HuH-7.5 (cell line): ENCODE measurements at regions not wholly inside any gene's neighbourhood (a gene's known extent, or its start where the extent isn't known, plus 50 kb on each side); places are given as distances from the start of the nearest gene placed in this dataset.

Experiments
- DNase-seq: peaks from one replicate; pipeline ENCODE4 v3.0.0; 2011; ENCODE audit warnings: low spot score

DNA sequence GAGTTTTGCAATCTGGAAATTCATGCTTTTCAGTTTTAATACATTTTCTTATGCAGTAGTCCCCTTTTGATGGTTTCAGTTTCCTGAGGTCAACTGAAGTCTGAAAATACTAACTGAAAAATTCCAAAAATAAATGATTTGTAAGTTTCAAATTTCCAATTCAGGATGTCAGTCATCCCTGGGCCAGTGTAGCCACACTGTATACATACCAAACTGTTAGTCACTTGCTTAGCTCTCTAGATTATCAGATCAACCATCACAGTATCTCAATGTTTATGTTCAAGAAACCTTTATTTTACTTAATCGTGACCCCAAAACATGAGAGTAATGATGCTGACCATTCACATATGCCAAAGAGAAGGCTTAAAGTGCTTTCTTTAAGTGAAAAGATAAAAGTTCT is 715.5 kb downstream of the GBE1 start:
- DNase-seq: no peak

DNA sequence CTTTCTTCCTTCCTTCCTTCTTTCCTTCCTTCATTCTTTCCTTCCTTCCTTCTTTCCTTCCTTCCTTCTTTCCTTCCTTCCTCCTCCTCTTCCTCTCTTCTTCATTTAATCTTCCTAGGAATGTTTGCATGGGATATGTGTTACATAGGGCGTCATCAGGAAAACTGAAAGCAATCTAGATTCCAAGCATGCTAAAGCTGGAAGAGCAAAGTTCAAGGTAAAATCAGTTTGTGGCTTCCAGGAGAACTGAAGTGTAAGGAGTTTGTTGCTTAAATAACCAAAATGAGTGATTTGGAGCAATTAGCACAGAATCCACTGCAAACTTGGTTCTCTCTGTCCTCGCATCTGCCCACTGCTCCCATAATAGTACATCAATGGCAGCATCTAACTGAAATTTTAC is 716.2 kb downstream of the GBE1 start:
- DNase-seq: no peak

DNA sequence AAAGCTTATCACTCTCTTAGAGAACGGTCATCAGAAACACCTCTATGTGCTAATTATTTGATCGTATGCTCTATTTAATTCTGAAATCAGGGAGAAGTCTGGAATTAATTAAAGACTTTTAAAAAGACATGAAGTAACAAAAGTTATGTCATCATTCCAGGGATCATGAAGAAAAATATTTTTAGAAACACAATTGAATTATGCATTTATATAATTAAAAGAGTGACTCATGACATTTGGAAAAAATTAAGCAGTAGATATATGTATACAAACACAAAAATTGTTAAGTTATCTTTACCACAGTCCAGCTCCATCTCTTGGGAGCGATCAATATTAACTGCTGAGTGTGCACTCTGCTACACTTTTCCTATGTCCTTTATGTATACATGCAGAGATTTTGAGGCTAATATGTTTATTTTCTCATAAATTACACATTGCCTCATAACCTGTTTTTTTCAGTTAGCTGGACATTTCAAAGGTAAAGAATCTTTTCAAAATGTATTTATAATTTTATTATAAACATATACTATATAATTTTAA is 717.7 kb downstream of the GBE1 start:
- no peak for DNase-seq

DNA sequence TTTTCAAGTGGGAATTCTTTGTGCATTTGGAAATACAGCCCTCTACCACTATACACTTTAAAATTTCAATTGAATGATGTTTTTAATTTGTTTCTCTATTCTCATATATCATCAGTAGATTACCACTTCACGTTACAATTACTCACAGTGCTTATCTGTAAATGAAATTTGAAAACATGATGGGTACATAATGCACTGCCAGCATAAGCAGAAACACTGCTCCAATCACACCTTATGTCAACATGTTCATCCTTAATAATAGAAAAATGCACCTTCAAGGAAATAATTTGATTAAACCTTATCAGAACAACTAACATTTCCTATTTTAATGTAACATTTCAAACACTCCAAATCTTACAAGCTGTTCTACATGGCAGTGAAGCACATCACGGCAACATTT is 718.4 kb downstream of the GBE1 start:
- no peak for DNase-seq

DNA sequence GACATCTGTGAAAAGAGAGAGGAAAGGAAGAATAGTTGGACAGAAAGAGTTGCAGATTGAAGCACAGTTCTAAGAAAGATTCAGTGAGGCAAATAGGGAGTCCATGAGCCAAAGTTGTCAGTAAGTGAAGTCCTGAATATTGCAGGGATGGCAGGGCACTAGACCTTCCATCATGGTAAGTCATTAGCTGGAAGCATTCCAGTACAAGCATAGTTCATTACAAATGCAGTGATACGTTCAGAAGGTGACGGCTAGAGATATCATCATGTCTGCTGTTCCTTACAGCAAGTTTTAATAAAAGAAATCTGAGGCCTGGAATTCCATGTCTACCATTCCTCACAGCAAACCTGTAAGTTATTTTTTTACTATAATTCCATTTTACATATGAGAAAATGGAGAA is 720.1 kb downstream of the GBE1 start:
- no peak for DNase-seq

DNA sequence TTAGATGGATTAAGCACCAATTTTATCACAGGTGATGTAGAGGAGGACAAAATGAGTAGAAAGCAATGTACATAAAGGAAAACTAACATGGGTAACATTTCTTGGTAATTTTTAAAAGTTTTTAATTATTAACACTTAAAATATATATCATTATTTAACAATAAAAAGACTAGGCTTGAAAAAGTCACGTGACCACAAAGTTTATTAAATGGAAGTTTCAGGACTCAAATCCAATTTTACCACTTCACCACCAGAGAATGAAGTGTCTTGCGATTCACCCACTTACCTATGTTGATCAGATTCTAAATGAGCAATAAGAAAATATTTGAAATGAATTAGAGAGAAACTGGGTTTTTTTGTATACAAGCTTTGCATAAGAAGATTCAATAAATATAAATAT is 721.3 kb downstream of the GBE1 start:
- no peak for DNase-seq

DNA sequence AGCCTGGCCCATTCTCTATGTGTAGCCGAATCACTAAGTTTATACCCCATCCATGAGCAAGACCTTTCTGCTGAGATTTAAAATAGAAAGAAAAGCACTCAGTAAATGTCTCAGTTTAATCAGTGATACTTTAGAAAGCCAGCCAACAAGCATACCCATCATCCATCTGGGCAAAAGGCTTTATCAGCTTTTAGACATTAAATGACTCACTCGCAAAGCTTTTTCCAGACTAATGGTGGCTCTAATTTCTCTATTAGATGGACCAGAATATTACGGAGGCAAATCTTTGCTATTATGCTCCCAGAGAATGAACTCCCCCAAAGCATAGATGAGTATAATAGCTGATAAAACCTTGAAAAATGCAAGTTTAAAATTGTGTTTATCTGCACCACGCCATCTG is 727.8 kb downstream of the GBE1 start:
- no peak for DNase-seq

DNA sequence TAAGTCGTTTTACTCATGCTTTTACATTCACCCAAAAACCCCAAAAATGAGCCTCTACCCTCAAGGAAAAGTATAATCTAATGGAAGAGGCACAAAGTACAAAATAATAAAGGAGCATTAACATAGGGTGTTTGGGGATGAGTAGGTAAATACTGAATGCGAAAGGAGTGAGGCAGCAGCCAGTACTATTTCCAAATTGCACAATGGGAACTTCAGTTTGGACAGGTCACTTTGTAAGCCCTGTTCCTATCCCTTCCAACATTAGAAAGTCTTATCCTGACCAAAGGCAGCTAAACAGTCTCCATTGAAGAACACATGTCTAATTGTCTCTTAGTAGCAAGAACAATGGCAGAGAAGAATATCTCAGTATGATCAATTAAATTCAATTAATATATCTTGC is 728.3 kb downstream of the GBE1 start:
- no peak for DNase-seq

DNA sequence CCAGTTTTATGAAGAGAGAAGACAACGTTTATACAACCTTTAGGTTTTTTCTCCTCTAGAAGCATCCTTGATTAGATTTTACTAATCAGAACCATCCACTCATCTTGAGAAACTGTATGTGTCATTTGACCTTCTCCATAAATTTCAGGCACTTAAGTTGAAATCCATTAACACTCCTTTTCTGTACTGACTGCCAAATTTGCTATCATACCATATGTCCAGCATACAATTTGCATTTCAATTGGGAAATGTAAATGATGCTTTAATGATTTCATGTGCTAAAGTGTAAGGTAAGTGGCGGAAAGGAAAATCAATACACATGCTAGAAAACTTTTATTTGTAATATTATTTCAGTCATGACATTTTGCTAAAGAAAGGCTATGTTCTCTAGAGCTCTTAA is 731.6 kb downstream of the GBE1 start:
- no peak for DNase-seq

DNA sequence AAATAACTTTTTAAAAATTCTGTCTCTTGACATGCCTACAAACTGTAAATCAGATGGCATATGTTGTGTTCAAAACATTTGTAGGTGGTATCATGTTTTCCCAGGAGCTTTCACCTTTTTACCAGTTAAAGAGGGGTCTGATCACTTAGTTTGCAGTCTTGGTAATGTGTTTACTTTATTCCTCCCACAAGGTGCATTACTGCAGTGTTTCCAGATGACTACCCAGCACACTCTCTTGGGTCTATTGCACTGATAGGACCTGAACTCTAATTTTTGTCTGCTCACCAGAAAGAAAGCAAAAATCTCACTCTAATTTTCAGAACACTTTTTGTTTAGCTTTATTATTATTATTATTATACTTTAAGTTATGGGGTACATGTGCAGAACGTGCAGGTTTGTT is 734.1 kb downstream of the GBE1 start:
- DNase-seq: no peak

DNA sequence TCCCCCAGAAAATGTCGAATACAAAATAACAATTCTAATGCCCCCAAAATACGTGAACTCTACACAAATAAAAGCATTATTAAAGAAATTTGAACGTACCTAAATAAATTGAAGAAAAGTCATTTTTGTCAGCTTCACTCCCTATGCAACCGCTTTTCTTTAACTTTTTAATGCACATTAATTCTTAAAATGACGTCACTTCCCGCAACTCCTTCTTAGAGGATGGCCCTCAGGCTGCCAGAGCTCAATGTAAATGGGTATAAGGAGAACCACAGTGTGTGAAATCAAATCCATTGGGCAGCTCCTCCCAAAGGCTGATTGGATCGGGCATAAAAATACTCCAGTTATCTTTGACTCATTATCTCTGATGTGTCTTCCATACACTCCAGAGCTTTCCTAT is 736.9 kb downstream of the GBE1 start:
- no peak for DNase-seq

DNA sequence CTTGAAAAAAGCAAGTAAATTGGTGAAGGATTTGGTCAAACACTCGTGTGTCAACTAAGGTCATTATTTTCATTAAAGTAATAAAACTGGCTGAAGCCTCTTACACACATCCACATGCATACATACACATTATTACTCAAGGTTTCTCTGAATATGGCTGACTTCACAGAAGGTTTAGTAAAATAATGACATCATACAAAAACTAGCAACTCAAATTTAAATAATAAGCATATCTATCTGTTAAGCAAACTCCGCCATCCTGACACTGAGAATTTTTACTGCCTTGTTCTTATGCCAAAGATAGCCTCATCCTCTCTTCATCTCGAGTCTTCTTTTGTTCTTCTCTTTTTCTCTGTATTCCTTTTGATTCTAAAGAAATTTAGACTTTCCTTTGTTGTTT is 739.1 kb downstream of the GBE1 start:
- no peak for DNase-seq

DNA sequence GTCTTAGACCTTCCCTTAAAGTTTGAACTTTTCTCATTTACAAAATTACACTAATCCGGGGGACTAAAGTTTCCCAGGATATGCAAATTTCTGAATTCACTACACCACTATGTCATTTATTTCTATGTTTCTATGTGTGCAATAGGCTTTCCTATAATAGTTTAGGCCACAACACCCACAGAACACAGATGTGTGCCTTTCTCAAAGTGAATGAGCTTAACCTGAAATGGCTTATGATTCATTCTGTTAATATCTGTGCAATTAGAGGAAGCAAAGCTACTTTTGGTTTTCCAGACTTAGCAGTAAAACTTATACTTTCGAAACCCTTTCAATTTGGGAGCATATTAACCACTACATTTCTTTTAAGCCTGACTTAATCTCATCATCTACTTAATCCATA is 748.1 kb downstream of the GBE1 start:
- DNase-seq: no peak

DNA sequence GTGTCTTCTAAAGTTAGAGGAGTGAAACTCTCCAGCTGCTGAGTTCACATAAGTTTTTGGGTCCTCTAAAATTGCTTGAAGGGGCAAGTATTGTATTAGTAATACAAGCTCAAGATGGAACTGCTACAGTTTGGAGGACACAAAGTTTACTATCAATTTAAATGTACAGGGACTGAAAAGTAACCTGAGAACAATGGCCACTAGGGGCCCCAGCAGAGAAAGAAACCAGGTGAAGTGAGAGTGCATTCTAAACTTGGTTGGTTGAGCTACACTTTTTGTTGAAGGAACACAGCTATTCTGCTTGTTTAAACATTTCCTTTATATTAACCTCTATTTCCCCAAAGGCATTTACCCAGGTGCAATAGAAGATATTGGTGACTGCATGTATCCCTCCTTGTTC is 755.5 kb downstream of the GBE1 start:
- DNase-seq: peak; percentile 3

DNA sequence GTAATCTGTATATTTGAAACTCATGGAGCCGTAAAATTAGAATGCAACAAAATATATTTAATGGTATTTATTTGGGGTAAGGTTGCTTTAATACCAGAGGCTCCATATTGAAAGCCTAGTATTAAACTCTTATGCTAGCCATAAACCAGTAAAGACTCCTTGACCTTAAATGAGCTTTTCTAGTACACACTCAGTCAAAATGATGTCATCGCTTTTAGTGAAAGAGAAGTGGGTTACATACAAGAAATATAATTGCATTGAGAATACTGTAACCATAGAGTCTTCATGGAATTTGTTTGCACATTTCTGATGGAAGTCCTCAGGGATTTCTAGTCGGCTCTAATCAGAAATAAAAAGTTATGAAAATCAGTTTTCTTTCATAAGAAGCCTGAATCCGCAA is 757.6 kb downstream of the GBE1 start:
- DNase-seq: no peak

DNA sequence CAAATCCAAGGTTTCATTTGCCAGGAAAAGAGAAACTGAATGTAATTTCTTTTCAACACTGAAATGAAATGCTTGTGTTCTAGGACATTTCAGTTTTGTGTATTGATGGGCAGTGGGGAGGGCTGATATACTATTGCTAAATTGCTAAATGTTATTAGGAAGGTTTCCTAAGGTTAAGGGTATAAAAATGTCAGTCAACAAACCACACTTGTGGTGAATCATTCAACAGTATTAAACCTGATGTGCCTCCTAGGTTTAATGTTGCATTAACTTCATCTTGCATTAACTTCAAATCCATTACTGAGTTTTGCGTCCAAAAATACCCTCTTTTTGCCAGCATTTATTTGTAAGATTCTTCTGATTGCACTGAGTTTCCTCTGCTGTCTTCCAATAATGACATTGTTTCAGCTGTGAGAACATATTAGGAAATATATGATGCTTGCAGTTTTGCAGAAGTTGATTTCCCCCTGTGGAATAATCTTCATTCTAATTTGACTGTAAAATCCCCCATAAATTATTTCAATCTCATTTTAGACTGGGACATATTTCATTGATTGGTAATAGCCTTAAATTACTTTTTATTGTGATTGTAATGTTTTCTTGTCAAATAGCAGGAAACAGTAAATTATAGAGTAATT is 758.3 kb downstream of the GBE1 start:
- DNase-seq: no peak

DNA sequence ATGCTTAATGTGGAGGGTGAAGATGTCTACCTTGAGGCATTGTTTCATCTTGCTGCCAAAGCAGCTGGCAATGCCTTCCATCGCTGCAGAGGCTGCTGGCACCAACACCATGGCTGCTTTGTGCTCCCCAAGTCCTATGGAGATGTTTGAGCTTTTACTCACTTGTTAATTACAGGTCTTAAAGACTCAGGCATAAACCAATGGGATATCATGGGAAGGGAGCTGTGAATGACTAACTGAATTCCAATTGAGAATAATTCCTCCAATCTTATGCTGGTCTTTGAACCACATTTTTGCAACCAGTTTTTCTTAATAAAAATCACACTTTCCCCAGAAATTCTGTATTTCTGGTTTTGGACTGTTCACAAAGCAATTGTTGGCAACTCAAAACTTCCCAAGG is 762.0 kb downstream of the GBE1 start:
- DNase-seq: no peak

DNA sequence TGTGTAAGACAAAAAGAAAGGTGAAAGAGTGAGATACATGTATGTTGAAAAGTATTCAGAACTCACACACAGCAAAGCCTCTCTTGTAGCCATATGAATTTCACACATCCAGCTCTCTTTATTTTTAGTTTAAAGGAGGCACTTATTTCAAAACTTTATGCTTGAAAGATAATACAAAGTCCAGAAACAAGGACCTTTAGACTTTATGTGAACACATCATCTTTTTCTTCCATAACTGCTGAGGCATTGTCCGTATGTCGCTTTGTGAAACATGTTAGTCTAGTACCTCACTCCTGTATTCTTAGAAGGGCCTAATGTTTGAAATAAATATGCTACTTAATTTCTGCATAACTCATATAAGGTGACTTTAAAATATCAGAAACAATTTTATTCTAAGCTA is 763.4 kb downstream of the GBE1 start:
- DNase-seq: no peak

DNA sequence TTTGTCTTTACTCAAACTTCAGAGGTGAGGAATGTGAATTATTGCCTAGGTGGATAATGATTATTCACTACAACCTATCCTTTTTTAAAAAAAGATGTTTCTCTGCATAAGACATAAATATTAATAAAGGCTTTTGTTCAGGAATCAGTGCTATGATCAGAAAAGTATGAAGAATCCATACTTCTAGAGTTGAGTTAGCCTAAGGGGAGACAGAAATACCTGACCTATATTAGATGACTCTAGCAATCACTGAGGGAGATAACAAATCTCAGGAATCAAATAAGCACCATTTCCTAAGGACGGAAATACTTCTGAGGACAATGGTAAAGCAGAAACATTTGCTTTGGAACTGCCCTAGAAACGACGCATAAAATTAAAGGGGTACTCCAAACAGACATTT is 763.8 kb downstream of the GBE1 start:
- DNase-seq: no peak

DNA sequence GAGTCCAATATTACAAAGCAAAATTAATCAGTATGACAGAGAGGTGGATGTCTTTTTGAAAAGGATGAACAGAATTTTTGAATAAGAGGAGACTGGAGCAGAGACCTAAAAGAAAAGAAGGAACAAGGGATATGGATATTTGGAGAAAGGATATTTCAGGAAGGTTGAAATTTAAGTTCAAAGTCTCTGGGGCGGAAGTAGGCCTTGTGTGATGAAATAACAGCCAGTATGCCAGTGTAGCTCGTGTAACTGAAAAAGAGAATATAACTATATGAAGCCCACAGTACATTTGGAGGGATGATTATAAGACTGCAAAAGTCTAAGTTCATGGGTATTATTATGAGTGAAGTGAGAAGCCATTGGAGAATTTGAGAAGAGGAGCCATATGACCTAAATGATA is 766.7 kb downstream of the GBE1 start:
- DNase-seq: no peak

DNA sequence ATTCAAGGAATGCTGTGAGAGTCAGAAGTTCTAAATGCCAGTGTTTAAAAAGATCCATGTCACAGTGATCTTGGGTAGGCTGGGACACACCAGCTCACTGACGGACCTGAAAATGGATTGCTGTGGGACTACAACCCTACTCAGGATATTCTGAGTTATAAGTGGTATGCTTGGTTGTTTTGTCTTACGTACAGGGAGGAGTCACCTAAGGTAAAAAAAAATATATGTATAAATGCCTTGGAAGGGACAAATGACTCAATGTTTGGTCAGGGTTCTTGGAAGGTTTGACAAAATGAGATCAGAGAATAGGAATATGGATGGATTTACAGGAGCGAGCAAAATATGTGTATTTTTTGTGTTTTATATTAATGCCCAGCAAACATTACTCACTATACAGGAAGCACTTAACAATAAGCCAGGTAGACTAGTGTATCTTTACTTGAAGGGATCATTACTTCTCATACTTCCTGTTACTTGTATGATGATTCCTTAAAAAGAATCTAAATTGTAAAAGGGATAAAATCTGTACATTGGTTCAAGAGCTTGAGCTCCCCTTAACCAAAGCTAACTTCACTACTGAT is 767.3 kb downstream of the GBE1 start:
- no peak for DNase-seq

DNA sequence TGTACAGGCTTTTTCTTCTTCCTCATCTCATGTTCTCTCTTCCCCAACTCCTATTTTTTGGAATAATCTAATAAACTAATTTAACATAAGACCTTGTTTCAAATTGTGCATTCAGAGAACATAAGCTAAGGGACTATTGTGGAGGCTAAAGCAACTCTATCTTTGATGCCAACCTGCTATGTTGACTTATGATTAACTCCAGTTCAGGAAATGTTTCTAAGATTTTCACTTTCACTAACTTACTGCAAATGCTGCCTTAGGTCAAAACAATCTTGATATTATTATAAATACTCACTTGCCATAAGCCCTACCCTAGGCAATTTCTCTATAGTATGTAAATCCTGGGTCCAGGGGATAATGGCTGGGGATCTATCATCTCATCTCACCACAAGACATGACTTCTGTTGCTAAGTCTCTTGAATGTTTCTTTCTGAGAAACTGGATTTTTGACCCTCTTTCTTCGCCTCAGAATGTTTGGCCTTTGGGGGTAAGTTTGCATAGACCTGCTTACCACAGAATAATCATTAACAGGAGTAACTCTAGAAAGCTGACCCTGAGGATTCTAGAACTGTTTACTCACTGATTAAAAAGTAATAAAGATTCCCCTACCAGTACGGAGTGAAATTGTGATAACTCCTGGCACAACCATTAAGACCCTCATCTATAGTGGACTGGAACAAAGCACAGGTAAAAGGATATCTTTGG is 768.1 kb downstream of the GBE1 start:
- DNase-seq: no peak

DNA sequence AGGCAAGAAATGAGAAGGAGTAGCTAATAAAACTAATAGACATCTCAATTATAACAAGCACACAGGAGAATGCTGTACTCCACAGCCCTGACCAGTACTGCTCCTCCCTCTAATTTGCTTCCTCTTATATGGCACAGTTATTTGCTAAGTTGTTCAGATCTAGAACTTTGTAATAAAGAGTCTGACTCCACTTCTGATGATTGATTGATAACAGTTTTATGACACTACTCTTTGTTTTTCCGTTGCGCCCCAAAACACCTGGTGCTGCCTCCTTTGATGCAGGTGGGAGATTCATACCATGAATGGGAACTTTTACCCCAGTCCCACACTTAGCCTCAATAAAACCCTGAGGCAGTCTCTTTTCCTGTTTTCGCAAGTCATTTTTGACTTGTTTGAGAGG is 777.7 kb downstream of the GBE1 start:
- no peak for DNase-seq
